ENCODE measurements at regions not wholly inside any gene's neighbourhood (a gene's known extent, or its start where the extent isn't known, plus 50 kb on each side); places are given as distances from the start of the nearest gene placed in this dataset.

DNA sequence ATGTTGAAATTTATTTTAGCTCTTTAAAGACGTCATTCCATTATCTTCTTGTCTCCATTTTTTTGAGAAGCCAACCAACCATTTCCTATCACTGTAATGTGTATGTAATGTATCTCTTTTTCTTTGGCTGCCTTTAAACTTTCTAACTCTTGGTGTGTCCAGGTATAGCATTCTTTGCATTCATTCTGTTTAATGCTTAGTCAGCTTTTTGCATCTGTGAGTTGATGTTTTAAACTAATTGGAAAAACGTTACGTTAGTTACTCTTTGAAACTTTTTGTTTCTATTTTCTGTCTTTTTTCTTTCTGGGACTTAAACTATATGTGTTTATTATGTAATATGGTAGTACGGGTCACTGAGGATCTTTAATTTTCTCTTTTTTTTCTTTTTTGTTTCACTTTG, 77.4 kb upstream of the PPP1R9A start:
- Histone ChIP-seq H3K9me3 (replicated peaks; ENCODE audit: control insufficient read depth, insufficient read depth, low read length) (no peaks in the 10 kb centered on the region), H3K4me1 (ENCODE audit: control insufficient read depth, extremely low read depth, insufficient read depth, low read length) (no peaks in the 10 kb centered on the region), H3K27ac (ENCODE audit: insufficient read depth, low read depth, low read length) (no peak overlapping the region), H3K79me2 (ENCODE audit: control insufficient read depth, insufficient read depth, low read length) (no peaks in the 10 kb centered on the region), H3K9ac (replicated peaks; ENCODE audit: extremely low read depth, insufficient read depth, low read length) (no peak overlapping the region), H3K4me3 (replicated peaks in 1 of 3; ENCODE audit: insufficient read depth in 1 of 3, low read depth in 1 of 3, low read length in 3 of 3) (no peak overlapping the region), H3K9me1 (replicated peaks; ENCODE audit: control insufficient read depth, extremely low read depth, insufficient read depth, low read length) (no peaks in the 10 kb centered on the region), H2AFZ (ENCODE audit: low read depth, low read length) (no peak overlapping the region), H3K27me3 (ENCODE audit: control insufficient read depth in 2 of 2, insufficient read depth in 2 of 2, low read length in 2 of 2) (no peaks in the 10 kb centered on the region), H4K20me1 (replicated peaks; ENCODE audit: control insufficient read depth, extremely low read depth, insufficient read depth, low read length) (no peaks in the 10 kb centered on the region), H3K36me3 (ENCODE audit: control insufficient read depth in 2 of 2, extremely low read depth in 1 of 2, insufficient read depth in 2 of 2, low read length in 2 of 2) (no peaks in the 10 kb centered on the region), H3K4me2 (ENCODE audit: insufficient read depth, low read length) (no peak overlapping the region)
- dilution Hi-C loops (cut with MboI; ENCODE audit: extremely low pct_ligation_motif_present, low sequenced_read_pairs), result no loop called here
- no peak for FAIRE-seq
- TF ChIP-seq GATA2 (IDR thresholded peaks at IDR 0.05; ENCODE audit: insufficient read depth, insufficient read length, low read depth, low read length), result no peak
- no peak for TF ChIP-seq POLR2AphosphoS5 (IDR thresholded peaks at IDR 0.05; ENCODE audit: insufficient read depth, low read depth, low read length)
- TF ChIP-seq CTCF (IDR thresholded peaks at IDR 0.05; ENCODE audit: extremely low read depth in 1 of 2, insufficient read depth in 1 of 2, low read depth in 1 of 2, low read length in 2 of 2), result no peak
- TF ChIP-seq JUN (IDR thresholded peaks at IDR 0.05; ENCODE audit: borderline replicate concordance, insufficient read depth, insufficient read length, low read depth), result no peak
- BruUV-seq (replicated peaks), result no TSS peak
- CTCF ChIA-PET, result no interaction called here
- POLR2A ChIA-PET, result no interaction called here
- intact Hi-C loops (cut with micrococcal nuclease), result no loop called here
- DNase-seq (ENCODE audit: low read depth, low spot score), result no peak

DNA sequence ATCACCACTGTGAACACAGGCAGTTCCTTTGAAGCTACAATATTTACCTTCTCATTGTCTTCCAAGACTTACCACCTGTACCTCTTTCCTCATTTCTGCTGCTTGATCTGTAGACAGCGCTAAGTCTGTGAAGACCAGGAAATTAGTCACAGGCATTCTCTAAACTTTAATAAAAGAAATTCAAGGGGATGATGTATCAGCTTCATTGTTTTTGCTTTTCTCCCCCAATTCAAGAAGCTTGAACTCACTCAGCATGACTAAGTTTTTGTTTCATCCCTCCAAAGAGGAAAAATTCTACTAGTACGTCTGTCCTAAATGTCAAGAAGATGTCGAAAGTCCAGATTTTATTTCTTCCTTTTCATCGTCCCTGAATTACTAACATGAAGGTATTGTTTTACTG, 75.3 kb upstream of the PPP1R9A start:
- Histone ChIP-seq H3K9me1 (replicated peaks; ENCODE audit: control insufficient read depth, extremely low read depth, insufficient read depth, low read length) (no peaks in the 10 kb centered on the region), H2AFZ (ENCODE audit: low read depth, low read length) (no peak overlapping the region), H3K27ac (ENCODE audit: insufficient read depth, low read depth, low read length) (no peak overlapping the region), H3K79me2 (ENCODE audit: control insufficient read depth, insufficient read depth, low read length) (no peaks in the 10 kb centered on the region), H3K4me1 (ENCODE audit: control insufficient read depth, extremely low read depth, insufficient read depth, low read length) (no peaks in the 10 kb centered on the region), H4K20me1 (replicated peaks; ENCODE audit: control insufficient read depth, extremely low read depth, insufficient read depth, low read length) (no peaks in the 10 kb centered on the region), H3K4me2 (ENCODE audit: insufficient read depth, low read length) (no peak overlapping the region), H3K9me3 (replicated peaks; ENCODE audit: control insufficient read depth, insufficient read depth, low read length) (no peaks in the 10 kb centered on the region), H3K4me3 (replicated peaks in 1 of 3; ENCODE audit: insufficient read depth in 1 of 3, low read depth in 1 of 3, low read length in 3 of 3) (no peak overlapping the region), H3K36me3 (ENCODE audit: control insufficient read depth in 2 of 2, extremely low read depth in 1 of 2, insufficient read depth in 2 of 2, low read length in 2 of 2) (no peaks in the 10 kb centered on the region), H3K9ac (replicated peaks; ENCODE audit: extremely low read depth, insufficient read depth, low read length) (no peak overlapping the region), H3K27me3 (ENCODE audit: control insufficient read depth in 2 of 2, insufficient read depth in 2 of 2, low read length in 2 of 2) (no peaks in the 10 kb centered on the region)
- TF ChIP-seq MYC (IDR thresholded peaks at IDR 0.05; ENCODE audit: low read depth, low read length) (no peak), JUN (IDR thresholded peaks at IDR 0.05; ENCODE audit: borderline replicate concordance, insufficient read depth, insufficient read length, low read depth) (no peak), POLR2AphosphoS5 (IDR thresholded peaks at IDR 0.05; ENCODE audit: insufficient read depth, low read depth, low read length) (no peak), GATA2 (IDR thresholded peaks at IDR 0.05; ENCODE audit: insufficient read depth, insufficient read length, low read depth, low read length) (no peak), EZH2 (IDR thresholded peaks at IDR 0.05; ENCODE audit: borderline replicate concordance, low read depth, low read length, severe bottlenecking) (no peak), FOS (IDR thresholded peaks at IDR 0.05; ENCODE audit: borderline replicate concordance, insufficient read depth, low read length) (no peak), POLR2A (IDR thresholded peaks at IDR 0.05; ENCODE audit: low read depth, low read length) (no peak), CTCF (IDR thresholded peaks at IDR 0.05; ENCODE audit: extremely low read depth in 1 of 2, insufficient read depth in 1 of 2, low read depth in 1 of 2, low read length in 2 of 2) (no peak)
- TF ChIP-seq, protein P1, sequence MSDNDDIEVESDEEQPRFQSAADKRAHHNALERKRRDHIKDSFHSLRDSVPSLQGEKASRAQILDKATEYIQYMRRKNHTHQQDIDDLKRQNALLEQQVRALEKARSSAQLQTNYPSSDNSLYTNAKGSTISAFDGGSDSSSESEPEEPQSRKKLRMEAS (IDR thresholded peaks at IDR 0.05; ENCODE audit: insufficient read depth, insufficient read length), result no peak
- ChIA-PET POLR2A (no interaction called here), CTCF (interaction anchor here (1.2 to 2.0 kb wide), 2 partner anchors 9 to 40 kb away, joined by 3 to 5 read pairs; no protein-coding TSS in a partner anchor)
- dilution Hi-C loops (cut with MboI; ENCODE audit: extremely low pct_ligation_motif_present, low sequenced_read_pairs), result no loop called here
- no TSS peak for BruUV-seq (replicated peaks)
- intact Hi-C loops (cut with micrococcal nuclease), result no loop called here
- FAIRE-seq (no peak), DNase-seq (ENCODE audit: low read depth, low spot score) (no peak)
